Progenitor cell of endocrine pancreas (in vitro differentiated cells): ENCODE measurements at regions not wholly inside any gene's neighbourhood (a gene's known extent, or its start where the extent isn't known, plus 50 kb on each side); places are given as distances from the start of the nearest gene placed in this dataset.

ENCODE experiments used
- DNase-seq: peaks from one replicate; pipeline ENCODE4 v3.0.0; 2021; ENCODE audit warnings: low spot score; ENCODE audit not compliant: unreplicated experiment
- H3K27ac Mint-ChIP-seq: 2 replicates; pipeline ENCODE4 v1.8.0; 2021; ENCODE audit warnings: mild to moderate bottlenecking, moderate library complexity, mixed read lengths
- H3K27me3 Mint-ChIP-seq: 2 replicates; pipeline ENCODE4 v1.8.0; 2021; ENCODE audit warnings: mixed read lengths
- H3K36me3 Mint-ChIP-seq: 2 replicates; pipeline ENCODE4 v1.8.0; 2022; ENCODE audit warnings: mixed read lengths; ENCODE audit not compliant: insufficient read depth
- H3K4me1 Mint-ChIP-seq: 2 replicates; pipeline ENCODE4 v1.8.0; 2021; ENCODE audit warnings: low read depth, mixed read lengths
- H3K4me3 Mint-ChIP-seq: 2 replicates; pipeline ENCODE4 v1.8.0; 2021; ENCODE audit warnings: low read depth, mild to moderate bottlenecking, moderate library complexity, mixed read lengths
- H3K9me3 Mint-ChIP-seq: 2 replicates; pipeline ENCODE4 v1.8.0; 2021; ENCODE audit warnings: low read depth, mixed read lengths
- CTCF ChIP-seq: fragments of 200-600 bp; sonication (generic); IDR thresholded peaks from one replicate; pipeline ENCODE4 v1.5.0; 2021; ENCODE audit warnings: antibody characterized with exemption, mild to moderate bottlenecking; ENCODE audit not compliant: unreplicated experiment

GRCh38 chr9:87271696-87272477, 225.8 kb upstream of the DAPK1 start:
- DNase-seq = no peak
- H3K27ac Mint-ChIP-seq = no peak overlapping the region
- TF ChIP-seq CTCF = no peak
- H3K4me1 Mint-ChIP-seq = peaks cover 8% of the 10 kb centered on the region
- H3K36me3 Mint-ChIP-seq = no peaks in the 10 kb centered on the region
- H3K4me3 Mint-ChIP-seq = no peak overlapping the region
- H3K9me3 Mint-ChIP-seq = no peaks in the 10 kb centered on the region
- peaks cover 36% of the 10 kb centered on the region for H3K27me3 Mint-ChIP-seq

- H3K9me3 Mint-ChIP-seq = no peaks in the 10 kb centered on the region
- H3K4me3 Mint-ChIP-seq = no peak overlapping the region
- H3K4me1 Mint-ChIP-seq = peaks cover 6% of the 10 kb centered on the region
- no peaks in the 10 kb centered on the region for H3K36me3 Mint-ChIP-seq
- H3K27me3 Mint-ChIP-seq = peaks cover 29% of the 10 kb centered on the region
- H3K27ac Mint-ChIP-seq = no peak overlapping the region
- DNase-seq = no peak
- no peak for TF ChIP-seq CTCF
Measured at GRCh38 chr9:87275047-87275725, 222.5 kb upstream of the DAPK1 start.

GRCh38 chr9:87276327-87276841, 221.3 kb upstream of the DAPK1 start:
- Mint-ChIP-seq H3K4me3 (no peak overlapping the region), H3K27ac (no peak overlapping the region), H3K27me3 (peaks cover 21% of the 10 kb centered on the region), H3K9me3 (no peaks in the 10 kb centered on the region), H3K36me3 (no peaks in the 10 kb centered on the region), H3K4me1 (peaks cover 6% of the 10 kb centered on the region)
- no peak for DNase-seq
- TF ChIP-seq CTCF = no peak

GRCh38 chr9:87276851-87277261, 220.8 kb upstream of the DAPK1 start:
- Mint-ChIP-seq H3K4me1 (peaks cover 6% of the 10 kb centered on the region), H3K27me3 (peaks cover 21% of the 10 kb centered on the region), H3K36me3 (no peaks in the 10 kb centered on the region), H3K4me3 (no peak overlapping the region), H3K27ac (no peak overlapping the region), H3K9me3 (no peaks in the 10 kb centered on the region)
- no peak for DNase-seq
- TF ChIP-seq CTCF = no peak

GRCh38 chr9:87277346-87277745, 220.3 kb upstream of the DAPK1 start:
- no peak for TF ChIP-seq CTCF
- Mint-ChIP-seq H3K9me3 (no peaks in the 10 kb centered on the region), H3K4me1 (peaks cover 6% of the 10 kb centered on the region), H3K4me3 (no peak overlapping the region), H3K27ac (no peak overlapping the region), H3K27me3 (peaks cover 21% of the 10 kb centered on the region), H3K36me3 (no peaks in the 10 kb centered on the region)
- no peak for DNase-seq
